HG03432 (cell line): ENCODE measurements at regions not wholly inside any gene's neighbourhood (a gene's known extent, or its start where the extent isn't known, plus 50 kb on each side); places are given as distances from the start of the nearest gene placed in this dataset.
"Not testable (repeated sequence)": the region's sequence is repeated elsewhere in the genome, so short reads cannot be mapped to it uniquely, and the experiment has no call there.

Experiments
- ATAC-seq: cut with Tn5 transposase; IDR thresholded peaks from one replicate; pipeline ENCODE4 v1.9.1; 2021; ENCODE audit warnings: mild to moderate bottlenecking, moderate library complexity; ENCODE audit not compliant: unreplicated experiment

GRCh38 chr2:210730672-210731071, 174.3 kb downstream of the CPS1 start:
- no peak for ATAC-seq

DNA sequence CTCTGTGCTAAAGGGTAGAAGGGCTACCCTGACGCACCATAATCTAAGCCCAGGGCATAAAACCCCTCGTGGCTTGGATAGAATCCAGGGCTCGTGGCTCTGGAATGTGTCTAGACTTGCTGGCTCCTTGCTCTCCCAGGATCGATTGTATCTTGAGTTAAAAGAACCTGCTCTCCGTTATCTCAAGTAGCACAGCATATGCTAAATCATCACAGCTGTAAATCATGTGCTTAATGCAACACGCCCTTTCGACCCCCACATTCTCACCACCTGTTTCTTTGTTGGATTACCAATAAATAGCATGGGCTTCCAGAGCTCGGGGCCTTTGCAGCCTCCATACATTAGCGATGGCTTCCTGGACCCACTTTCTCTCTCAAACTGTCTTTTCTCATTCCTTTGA, 190.4 kb downstream of the CPS1 start:
- ATAC-seq: not testable (repeated sequence)

DNA sequence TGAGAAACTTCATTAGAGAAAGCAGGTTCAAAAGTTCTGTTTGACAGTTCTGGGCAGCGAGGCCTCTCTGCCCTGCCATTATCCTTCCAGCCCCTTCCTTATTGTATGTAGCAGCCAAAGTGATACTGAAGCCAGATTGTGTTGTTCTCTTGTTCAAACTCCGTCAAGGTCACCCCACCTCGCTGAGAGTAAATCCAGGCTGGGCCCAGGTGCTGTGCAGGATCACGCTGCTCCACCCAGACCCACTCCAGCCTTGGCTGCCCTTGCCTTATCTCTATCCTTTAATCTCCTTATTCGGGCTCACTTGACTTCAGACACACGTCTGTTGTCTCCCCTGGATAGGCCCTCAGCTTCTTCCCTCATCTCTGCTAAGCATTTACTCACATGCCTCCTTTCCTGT, 196.1 kb downstream of the CPS1 start:
- ATAC-seq: no peak

- no peak for ATAC-seq
Measured at GRCh38 chr2:210753386-210753785, 197.0 kb downstream of the CPS1 start.

DNA sequence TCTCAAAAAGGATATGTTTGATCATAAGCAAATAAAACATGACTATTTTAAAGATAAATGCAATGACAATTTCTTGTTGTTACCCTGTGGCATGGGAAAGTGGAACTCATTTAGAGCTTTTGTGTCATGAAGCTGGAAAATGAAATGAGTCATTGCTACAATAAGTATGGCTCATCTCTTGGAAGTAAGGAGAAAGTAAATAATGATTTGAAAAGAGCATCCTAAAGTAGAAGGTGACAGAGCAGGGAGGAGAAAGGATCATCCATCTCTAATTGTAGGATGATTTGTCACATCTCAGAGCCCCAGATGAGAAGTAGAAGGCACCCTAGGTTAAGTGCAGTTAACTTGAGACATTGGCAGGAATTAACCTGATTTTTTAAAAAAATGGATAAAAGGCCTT, 200.5 kb downstream of the CPS1 start:
- no peak for ATAC-seq

GRCh38 chr2:210762604-210763588, 206.5 kb downstream of the CPS1 start:
- ATAC-seq: no peak

GRCh38 chr2:210768329-210768910, 212.0 kb downstream of the CPS1 start:
- no peak for ATAC-seq

DNA sequence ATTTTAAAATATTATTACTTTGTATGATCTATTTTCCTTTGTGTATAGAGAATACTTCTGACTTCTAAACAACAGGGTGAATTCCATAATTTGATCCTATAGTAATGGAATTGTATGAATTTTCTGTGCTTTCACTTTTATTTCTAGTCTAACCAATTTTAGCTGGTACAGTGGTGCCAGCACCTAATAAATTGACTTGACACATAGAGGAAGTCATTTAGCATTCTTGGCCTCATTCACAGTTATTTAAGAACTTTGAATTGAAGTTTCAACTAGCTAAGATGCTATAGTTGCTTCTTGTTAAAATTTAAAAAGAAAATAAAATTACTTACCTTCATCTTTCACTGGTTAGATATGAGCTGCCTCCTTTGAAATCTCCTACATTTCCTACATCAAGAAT, 220.4 kb downstream of the CPS1 start:
- no peak for ATAC-seq

- no peak for ATAC-seq
Measured at GRCh38 chr2:210782222-210782621, 225.8 kb downstream of the CPS1 start.

- not testable (repeated sequence) for ATAC-seq
Measured at GRCh38 chr2:210787831-210788230, 231.4 kb downstream of the CPS1 start.

- ATAC-seq: no peak
Measured at GRCh38 chr2:210792000-210792399, 235.6 kb downstream of the CPS1 start.

DNA sequence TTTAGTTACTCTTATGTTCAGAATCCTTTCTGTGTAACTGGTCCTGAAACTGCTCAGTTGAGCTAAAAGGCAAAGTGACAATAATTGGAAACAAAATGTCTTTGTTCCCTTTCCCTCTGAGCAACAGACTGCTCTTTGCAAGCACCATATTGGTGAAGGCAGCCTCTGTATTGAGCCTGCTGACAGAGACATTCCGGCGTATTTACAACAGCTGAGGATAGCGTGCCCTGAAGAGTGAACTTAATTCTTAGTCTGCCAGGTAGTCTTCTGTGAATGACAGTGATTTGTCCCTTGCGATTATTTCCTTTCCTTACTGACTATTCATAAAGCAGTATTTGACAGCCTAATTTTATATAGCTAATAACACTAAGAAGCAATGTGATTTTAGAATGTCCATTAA, 239.1 kb downstream of the CPS1 start:
- ATAC-seq: no peak

DNA sequence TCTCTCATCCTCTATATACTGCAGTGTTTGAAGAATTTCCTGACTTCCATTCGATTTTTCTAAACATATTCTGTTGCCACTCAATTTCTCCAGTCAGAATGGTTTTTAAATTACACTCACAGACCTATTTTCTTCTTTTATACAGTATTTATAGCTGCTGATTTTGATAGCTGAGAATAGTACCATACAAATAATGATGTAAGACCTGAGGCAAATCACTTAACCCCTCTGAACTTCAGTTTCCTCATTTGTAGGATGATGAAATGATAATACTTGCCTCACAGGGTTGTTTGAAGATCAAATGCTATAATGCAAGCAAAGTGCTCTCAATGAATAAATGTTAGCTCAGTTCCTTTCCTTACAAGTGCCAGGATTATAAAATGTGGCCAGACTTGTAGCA, 241.8 kb downstream of the CPS1 start:
- ATAC-seq: no peak

GRCh38 chr2:210814251-210815025, 258.0 kb downstream of the CPS1 start:
- no peak for ATAC-seq

DNA sequence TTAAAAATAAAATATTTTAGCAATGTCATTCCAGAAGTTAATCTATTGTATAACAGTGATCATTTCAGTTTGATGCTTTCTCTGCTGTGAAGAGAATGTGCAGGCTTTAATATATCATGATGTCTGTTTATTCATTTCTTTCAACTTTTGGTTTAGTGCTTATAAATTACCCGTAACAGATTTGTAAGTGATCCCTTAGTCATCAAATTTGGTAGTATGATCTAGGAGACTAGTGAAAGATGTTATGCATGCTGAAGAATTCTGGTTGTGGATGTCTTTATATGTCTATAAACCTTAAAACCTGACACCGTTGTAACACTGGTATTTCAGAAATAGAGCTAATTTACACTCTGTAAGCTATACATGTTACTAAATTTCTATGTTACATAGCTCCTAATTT, 260.4 kb downstream of the CPS1 start:
- no peak for ATAC-seq

DNA sequence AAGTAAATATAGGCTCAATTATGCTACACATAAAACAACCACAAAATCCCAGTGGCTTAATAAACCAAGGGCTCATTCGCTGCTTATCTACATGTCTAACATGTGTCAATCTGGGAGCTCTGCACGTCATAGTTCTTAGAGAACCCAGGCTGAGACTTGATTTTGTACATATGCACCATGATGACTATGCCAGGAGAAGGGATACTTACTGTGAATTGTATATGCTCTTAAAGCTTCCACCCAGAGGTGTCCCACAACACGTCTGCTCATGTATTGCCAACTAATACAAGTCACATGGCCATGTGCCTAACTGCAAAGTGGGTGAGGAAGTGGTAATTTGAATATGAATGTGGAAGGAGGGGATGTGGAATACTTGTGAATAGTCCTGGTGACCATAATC, 262.1 kb downstream of the CPS1 start:
- ATAC-seq: no peak

GRCh38 chr2:210833403-210833802, 277.0 kb downstream of the CPS1 start:
- no peak for ATAC-seq

DNA sequence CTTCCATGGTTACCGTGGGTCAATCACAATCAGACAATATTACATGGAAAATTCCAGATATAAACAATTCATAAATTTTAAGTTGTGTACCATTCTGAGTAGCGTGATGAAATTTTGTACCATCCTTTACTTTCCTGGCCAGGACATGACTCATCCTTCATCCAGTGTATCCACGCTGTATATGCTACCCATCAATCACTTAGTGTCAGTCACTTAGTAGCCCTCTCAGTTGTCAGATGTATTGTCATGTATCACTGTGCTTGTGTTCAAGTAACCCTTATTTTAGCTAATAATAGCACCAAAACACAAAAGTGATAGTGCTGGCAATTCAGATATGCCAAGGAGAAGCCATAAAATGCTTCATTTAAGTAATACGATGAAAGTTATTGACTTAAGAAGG, 282.6 kb downstream of the CPS1 start:
- no peak for ATAC-seq

DNA sequence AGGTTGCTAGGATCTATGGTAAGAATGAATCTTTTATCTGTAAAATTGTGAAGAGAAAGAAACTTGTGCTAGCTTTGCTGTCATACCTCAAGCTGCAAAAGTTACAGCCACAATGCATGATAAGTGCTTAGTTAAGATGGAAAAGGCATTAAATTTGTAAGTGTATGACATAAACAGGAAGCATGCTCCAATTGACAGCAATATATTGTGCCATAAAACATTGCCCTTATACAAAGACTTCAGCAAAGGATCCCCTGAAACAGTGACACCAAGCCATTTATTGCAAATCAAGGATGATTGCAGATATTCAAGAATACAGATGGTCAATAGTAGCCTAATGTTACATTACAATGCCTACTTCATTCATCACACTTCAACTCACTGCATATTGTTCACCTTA, 283.1 kb downstream of the CPS1 start:
- ATAC-seq: no peak

DNA sequence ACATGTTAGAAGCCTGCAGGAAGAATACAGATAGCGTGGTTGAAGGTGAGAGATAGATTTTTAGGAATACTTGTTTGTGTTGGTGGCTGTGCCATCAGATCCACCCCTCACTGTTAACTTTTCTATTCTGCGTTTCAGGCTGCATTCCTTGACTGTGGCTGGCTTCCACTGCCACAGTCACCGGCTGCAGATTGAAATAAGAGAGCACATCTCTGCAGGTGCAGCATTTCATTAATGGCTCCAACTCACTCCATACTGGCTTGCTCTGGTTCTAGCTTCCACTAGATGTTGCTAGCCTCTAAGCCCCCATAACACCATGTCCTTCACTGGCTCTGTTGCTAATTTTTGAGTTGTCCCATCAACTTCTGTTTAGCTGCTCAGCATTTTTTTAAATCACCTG, 286.5 kb downstream of the CPS1 start:
- ATAC-seq: no peak

- no peak for ATAC-seq
Measured at GRCh38 chr2:210844016-210844415, 287.6 kb downstream of the CPS1 start.

- ATAC-seq: no peak
Measured at GRCh38 chr2:210859314-210859713, 302.9 kb downstream of the CPS1 start.
